HFFc6 (cell line): ENCODE measurements at regions not wholly inside any gene's neighbourhood (a gene's known extent, or its start where the extent isn't known, plus 50 kb on each side); places are given as distances from the start of the nearest gene placed in this dataset.

Source experiments
- DNase-seq: peaks from one replicate; pipeline ENCODE4 v3.0.0-alpha.2; 2018
- H3K27ac Mint-ChIP-seq: 2 replicates; pipeline ENCODE4 v1.8.0; 2020; ENCODE audit warnings: mild to moderate bottlenecking, mixed read lengths
- H3K27me3 Mint-ChIP-seq: 2 replicates; pipeline ENCODE4 v1.8.0; 2021; ENCODE audit warnings: mild to moderate bottlenecking, moderate library complexity, mixed read lengths; ENCODE audit not compliant: insufficient read depth
- H3K36me3 Mint-ChIP-seq: 2 replicates; pipeline ENCODE4 v1.8.0; 2021; ENCODE audit warnings: low read depth, mixed read lengths
- H3K4me1 Mint-ChIP-seq: 2 replicates; pipeline ENCODE4 v1.8.0; 2020; ENCODE audit warnings: low read depth, mixed read lengths
- H3K4me3 Mint-ChIP-seq: 2 replicates; pipeline ENCODE4 v1.8.0; 2020; ENCODE audit warnings: mild to moderate bottlenecking, moderate library complexity, mixed read lengths
- H3K9me3 Mint-ChIP-seq: 2 replicates; pipeline ENCODE4 v1.8.0; 2020; ENCODE audit warnings: mild to moderate bottlenecking, mixed read lengths
- CTCF ChIP-seq: fragments of 200-600 bp; sonication (generic); IDR thresholded peaks from 2 replicates; pipeline ENCODE4 v1.5.0; 2021; ENCODE audit warnings: antibody characterized with exemption, mild to moderate bottlenecking

- H3K4me3 Mint-ChIP-seq = no peak overlapping the region
- H3K4me1 Mint-ChIP-seq = no peaks in the 10 kb centered on the region
- no peak overlapping the region for H3K27ac Mint-ChIP-seq
- no peak for DNase-seq
- no peaks in the 10 kb centered on the region; the same call in 1 of the 2 replicates for H3K27me3 Mint-ChIP-seq
- TF ChIP-seq CTCF = no peak
- no peaks in the 10 kb centered on the region for H3K36me3 Mint-ChIP-seq
- H3K9me3 Mint-ChIP-seq = peaks cover 38% of the 10 kb centered on the region
These were observed 804.6 kb downstream of the TRHDE start for GRCh38 chr12:73076760-73077159.

GRCh38 chr12:73083736-73084135 is 811.6 kb downstream of the TRHDE start:
- DNase-seq = no peak
- Mint-ChIP-seq H3K36me3 (no peaks in the 10 kb centered on the region), H3K9me3 (peaks cover 29% of the 10 kb centered on the region), H3K27me3 (no peaks in the 10 kb centered on the region), H3K27ac (no peak overlapping the region), H3K4me3 (no peak overlapping the region), H3K4me1 (no peaks in the 10 kb centered on the region)
- no peak for TF ChIP-seq CTCF

GRCh38 chr12:73106296-73106695 is 834.1 kb downstream of the TRHDE start:
- no peak for DNase-seq
- no peak overlapping the region for H3K27ac Mint-ChIP-seq
- no peaks in the 10 kb centered on the region for H3K36me3 Mint-ChIP-seq
- no peak overlapping the region for H3K4me3 Mint-ChIP-seq
- TF ChIP-seq CTCF = no peak
- no peaks in the 10 kb centered on the region for H3K4me1 Mint-ChIP-seq
- H3K27me3 Mint-ChIP-seq = peaks cover 2% of the 10 kb centered on the region; the same call in 1 of the 2 replicates
- H3K9me3 Mint-ChIP-seq = peaks cover 35% of the 10 kb centered on the region

- H3K27ac Mint-ChIP-seq = no peak overlapping the region
- TF ChIP-seq CTCF = no peak
- DNase-seq = no peak
- H3K9me3 Mint-ChIP-seq = peaks cover 36% of the 10 kb centered on the region
- no peaks in the 10 kb centered on the region for H3K36me3 Mint-ChIP-seq
- H3K4me1 Mint-ChIP-seq = no peaks in the 10 kb centered on the region
- H3K4me3 Mint-ChIP-seq = no peak overlapping the region
- H3K27me3 Mint-ChIP-seq = peaks cover under 1% of the 10 kb centered on the region; the same call in 1 of the 2 replicates
These were observed 834.7 kb downstream of the TRHDE start for GRCh38 chr12:73106896-73107295.

GRCh38 chr12:73110816-73111215 is 838.6 kb downstream of the TRHDE start:
- Mint-ChIP-seq H3K4me1 (no peaks in the 10 kb centered on the region), H3K9me3 (peaks cover 27% of the 10 kb centered on the region), H3K4me3 (no peak overlapping the region), H3K27me3 (no peaks in the 10 kb centered on the region), H3K36me3 (no peaks in the 10 kb centered on the region), H3K27ac (no peak overlapping the region)
- DNase-seq = no peak
- no peak for TF ChIP-seq CTCF
